KOPT-K1 (cell line): ENCODE measurements at regions not wholly inside any gene's neighbourhood (a gene's known extent, or its start where the extent isn't known, plus 50 kb on each side); places are given as distances from the start of the nearest gene placed in this dataset.
"Not testable (repeated sequence)": the region's sequence is repeated elsewhere in the genome, so short reads cannot be mapped to it uniquely, and the experiment has no call there.

ENCODE experiments used
- H3K27ac ChIP-seq: fragments of 200-600 bp; sonication (generic); 2 replicates; pipeline ENCODE4 v1.5.1; 2016; ENCODE audit warnings: antibody characterized with exemption, mild to moderate bottlenecking, low read depth, low read length; ENCODE audit not compliant: poor library complexity, severe bottlenecking
- H3K36me3 ChIP-seq: fragments of 200-600 bp; sonication (generic); 2 replicates; pipeline ENCODE4 v1.5.1; 2017; ENCODE audit warnings: antibody characterized with exemption, mild to moderate bottlenecking, low read length, moderate library complexity; ENCODE audit not compliant: insufficient read depth
- H3K9me3 ChIP-seq: fragments of 200-600 bp; sonication (generic); 2 replicates; pipeline ENCODE4 v1.5.1; 2017; ENCODE audit warnings: antibody characterized with exemption, low read length, mild to moderate bottlenecking; ENCODE audit not compliant: insufficient read depth, poor library complexity, severe bottlenecking

DNA sequence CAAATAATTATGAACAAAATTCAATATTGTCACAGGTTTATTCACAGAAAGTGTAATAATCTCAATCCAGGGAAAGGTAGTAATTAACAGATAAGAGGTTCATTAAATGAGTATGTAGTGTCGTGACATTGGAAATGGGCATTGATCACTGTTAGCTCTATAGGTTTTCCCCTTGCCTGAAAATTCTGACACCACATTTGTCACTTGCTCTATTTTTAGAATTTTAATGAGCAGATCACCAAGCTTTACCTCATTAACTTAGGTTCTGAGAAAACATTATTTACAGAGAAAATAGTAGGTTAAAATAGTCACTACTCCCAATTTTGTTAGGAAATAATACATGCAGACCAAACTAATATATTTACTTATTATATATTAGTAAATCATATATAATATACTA, 344.0 kb downstream of the DSC3 start:
- H3K27ac ChIP-seq: no peak overlapping the region
- no peaks in the 10 kb centered on the region for H3K9me3 ChIP-seq
- no peaks in the 10 kb centered on the region for H3K36me3 ChIP-seq

DNA sequence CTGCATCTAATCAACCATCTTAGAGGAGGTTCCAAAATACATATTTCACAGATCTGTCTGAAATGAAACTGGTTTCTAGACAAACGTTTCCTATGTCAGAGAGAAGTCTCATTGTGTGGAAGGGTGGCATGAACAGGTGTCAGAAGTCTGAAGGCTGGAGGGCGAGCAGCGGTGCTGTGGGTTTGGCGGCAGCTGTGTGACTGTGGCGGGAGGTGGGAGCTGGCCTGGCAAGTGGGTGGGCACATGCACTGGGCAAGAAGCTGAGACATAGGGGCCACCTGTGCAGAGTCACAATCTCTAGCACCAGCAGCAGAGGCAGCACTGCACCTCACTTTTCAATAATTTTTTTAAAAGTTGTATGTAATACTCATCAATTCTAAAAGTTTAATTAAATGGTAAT, 346.3 kb downstream of the DSC3 start:
- Histone ChIP-seq H3K27ac (no peak overlapping the region), H3K36me3 (no peaks in the 10 kb centered on the region), H3K9me3 (no peaks in the 10 kb centered on the region)

DNA sequence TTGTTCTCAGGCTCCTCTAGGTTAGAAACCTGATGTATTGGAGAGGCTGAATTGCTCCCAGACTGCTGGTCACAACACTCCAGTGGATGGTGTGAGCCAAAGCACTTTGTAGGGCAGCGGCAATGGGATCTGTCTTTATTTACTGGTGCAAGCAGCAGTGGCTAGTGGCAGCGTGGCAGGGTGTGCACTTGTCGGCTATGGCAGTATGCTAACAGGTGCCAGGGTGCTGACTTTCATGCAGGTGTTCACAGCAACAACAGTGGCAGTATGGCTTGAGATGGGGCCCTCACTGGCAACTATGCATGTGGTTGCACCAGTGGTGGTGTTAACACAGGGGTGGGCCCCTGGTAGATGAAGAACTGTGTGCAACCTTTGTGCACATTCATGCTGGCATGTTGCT, 347.8 kb downstream of the DSC3 start:
- Histone ChIP-seq H3K27ac (no peak overlapping the region), H3K36me3 (no peaks in the 10 kb centered on the region)

DNA sequence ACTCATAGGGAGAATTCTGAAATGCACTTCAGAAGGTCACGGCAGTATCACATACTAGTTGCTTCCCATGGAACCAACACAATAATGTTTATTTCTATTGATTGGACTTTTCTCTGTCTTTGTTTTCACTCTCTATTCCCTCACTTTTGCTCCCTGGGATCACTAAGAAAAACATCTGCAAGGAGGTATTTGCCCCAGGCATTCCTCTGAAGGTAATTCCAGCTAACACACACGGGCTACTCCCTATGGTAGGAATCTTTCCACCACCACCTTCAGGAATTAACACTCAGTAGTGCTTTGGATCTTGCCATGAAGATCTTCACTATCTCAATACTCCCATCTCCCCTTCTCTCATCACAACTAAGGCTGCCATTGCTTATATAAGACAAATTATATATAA, 353.3 kb downstream of the DSC3 start:
- Histone ChIP-seq H3K9me3 (no peaks in the 10 kb centered on the region), H3K27ac (no peak overlapping the region), H3K36me3 (no peaks in the 10 kb centered on the region)

More for the DNA sequence above, 347.8 kb downstream of the DSC3 start:
- no peaks in the 10 kb centered on the region for H3K9me3 ChIP-seq

DNA sequence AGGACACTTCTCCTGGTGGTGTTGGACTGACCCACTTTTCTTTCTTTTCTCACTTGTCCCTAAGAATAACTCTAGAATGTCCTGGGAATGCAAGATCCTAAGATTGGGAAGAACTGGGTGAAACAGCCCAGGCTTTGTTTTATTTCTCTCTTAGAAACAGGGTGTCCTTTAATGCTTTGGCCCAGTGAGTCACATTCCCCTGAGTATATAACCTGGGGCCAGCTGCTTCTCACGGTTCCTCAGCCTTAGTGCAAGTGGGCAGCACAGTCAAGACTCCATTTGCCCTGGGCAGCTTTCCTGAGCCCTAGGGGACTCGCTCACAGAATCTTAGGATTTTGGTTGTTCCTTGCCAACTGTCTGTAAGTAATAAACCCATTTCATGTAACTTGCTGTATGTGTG, 355.0 kb downstream of the DSC3 start:
- no peaks in the 10 kb centered on the region for H3K36me3 ChIP-seq
- no peak overlapping the region for H3K27ac ChIP-seq
- no peaks in the 10 kb centered on the region for H3K9me3 ChIP-seq

DNA sequence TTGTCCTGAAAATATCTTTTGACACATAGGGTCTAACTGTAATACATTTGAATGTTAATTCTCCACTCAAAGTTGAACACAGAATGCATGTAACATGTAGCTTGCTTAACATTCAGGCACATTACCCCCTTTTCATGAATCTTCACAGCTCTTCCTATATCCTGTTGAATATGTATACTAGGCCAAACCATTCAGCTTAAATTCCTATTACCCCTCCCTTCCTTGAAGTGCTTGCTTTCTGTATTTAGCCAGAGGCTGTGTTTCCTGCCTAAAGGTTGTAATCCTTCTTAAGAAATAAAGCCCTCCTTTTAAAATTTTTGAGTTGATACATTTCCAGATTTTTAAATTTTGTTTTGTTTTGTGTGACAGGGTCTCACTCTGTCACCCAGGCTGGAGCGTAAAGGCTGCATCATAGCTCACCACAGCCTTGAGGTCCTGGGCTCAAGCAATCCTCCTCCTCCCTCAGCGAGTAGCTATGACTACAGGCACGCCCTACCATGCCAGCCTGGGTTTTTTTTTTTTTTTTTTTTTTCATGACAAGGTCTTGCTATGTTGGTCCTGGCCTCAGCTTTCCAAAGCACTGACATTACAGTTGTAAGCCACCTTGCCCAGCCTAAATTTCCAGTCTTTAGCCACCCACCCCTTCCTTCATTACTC, 357.6 kb downstream of the DSC3 start:
- H3K36me3 ChIP-seq: no peaks in the 10 kb centered on the region
- no peak overlapping the region for H3K27ac ChIP-seq
- H3K9me3 ChIP-seq: no peaks in the 10 kb centered on the region

DNA sequence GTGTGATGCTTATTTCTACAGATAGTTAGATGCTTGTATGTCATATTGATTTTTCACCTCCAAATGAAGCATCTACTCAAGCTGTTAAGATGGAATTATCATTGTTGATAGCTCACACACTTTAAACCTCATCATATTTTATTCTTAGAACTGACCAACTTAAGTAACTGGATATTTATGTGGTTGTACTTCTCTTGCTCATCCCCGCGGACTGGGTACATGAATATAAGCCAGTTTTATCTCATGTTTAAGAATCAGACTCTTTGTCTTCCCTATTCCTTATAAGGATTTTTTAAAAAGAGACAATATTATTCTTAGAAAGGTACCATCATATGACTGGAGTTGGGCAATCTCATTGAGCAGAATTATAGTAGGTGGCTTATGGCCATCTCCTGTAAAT, 358.7 kb downstream of the DSC3 start:
- Histone ChIP-seq H3K36me3 (no peaks in the 10 kb centered on the region), H3K27ac (no peak overlapping the region), H3K9me3 (no peaks in the 10 kb centered on the region)

DNA sequence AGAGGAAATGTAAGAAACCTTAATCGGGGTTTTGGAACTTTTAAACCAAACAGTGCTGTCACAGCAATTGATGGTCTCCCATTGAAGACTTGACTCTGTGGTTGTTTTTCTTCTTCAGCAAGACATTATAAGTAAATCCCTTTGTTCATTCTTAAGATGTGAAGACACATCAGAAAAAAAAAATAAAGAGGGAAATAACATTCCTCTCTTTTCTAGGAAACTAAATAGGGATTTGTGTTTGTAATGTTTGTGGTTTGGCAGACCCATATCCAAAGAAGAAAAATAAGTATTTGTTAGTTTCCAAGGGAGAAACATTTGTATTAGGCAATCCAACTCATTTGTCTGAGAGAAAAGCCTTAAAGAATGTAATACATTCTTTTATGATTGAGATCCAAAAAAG, 359.9 kb downstream of the DSC3 start:
- Histone ChIP-seq H3K27ac (no peak overlapping the region), H3K9me3 (no peaks in the 10 kb centered on the region), H3K36me3 (no peaks in the 10 kb centered on the region)

DNA sequence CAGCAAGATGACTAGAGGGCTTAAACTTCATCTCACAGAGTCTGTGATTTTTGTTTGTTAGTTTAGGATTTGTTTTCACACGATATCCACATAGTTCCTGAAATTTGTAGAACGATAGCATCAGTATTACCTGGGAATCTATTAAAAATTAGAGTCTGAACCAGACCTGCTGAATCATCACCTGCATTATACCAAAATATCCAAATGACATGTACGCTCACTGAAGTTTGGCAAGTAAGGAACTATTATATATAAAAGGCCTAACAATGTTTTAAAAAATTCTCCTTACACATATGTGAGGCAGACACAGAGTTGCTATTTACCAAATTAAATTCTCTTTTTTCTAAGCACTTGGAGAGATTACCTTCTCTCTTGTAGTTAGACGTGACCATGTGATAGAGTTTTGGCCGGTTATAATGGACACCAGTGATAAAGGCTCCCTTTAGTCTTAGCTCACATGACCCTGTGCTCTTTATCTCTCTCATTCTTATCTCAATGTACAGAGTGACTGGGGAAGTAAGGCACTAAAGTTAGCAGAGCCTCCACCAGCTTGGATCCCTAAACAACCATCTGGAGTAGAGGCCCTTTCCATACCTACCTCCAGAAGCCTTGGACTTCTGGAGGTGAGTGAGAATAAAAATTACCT, 363.1 kb downstream of the DSC3 start:
- no peak overlapping the region for H3K27ac ChIP-seq
- H3K36me3 ChIP-seq: no peaks in the 10 kb centered on the region
- H3K9me3 ChIP-seq: no peaks in the 10 kb centered on the region

DNA sequence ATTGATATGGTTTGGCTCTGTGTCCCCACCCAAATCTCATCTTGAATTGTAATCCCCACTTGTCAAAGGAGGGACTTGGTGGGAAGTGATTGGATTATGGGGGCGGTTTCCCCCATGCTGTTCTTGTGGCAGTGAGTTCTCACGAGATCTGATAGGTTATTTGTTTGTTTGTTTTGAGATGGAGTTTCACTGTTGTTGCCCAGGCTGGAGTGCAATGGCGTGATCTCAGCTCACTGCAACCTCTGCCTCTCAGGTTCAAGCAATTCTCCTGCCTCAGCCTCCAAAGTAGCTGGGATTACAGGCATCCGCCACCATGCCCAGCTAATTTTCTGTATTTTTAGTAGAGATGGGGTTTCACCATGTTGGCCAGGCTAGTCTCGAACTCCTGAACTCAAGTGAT, 364.7 kb downstream of the DSC3 start:
- H3K36me3 ChIP-seq, H3K27ac ChIP-seq, H3K9me3 ChIP-seq: not testable (repeated sequence)

DNA sequence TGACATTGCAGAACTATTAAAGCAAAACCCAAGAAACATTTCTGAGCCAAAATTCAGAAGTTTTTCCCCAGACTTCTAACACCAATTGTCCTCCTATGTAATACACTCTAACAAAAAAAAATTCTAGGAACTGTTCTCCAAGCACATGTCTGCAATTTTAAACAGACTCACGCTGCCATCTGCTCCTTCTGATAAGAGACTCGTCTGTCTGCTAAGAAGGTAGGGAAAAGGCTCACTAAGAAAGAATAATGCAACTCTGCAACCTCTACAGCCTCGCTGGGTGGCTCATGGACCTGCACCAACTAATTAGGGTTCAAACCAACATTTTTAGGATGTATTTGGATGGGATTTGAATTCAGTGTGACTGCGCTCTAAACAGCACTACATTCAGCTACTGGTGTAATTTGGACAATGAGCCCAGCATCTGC, 366.5 kb downstream of the DSC3 start:
- Histone ChIP-seq H3K9me3 (no peaks in the 10 kb centered on the region), H3K36me3 (no peaks in the 10 kb centered on the region), H3K27ac (no peak overlapping the region)

DNA sequence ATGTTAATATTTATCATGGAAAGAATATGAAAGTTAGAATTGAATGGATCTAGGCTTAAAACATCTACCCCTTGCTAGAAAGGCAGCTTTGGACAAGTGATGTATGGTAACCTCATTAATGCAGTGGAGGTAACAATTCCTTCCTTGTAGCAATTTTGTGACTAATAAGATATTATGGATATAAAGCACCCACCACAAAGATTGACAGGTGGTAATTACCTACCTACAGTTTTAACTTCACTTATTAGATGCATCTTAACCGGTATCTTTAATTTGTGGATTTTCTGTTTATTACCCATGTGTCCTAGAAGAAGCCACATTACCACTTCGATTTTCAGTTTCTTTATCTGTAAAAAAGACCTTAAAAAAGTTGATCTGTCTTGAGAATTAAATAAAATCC, 367.0 kb downstream of the DSC3 start:
- Histone ChIP-seq H3K27ac (no peak overlapping the region), H3K36me3 (no peaks in the 10 kb centered on the region), H3K9me3 (no peaks in the 10 kb centered on the region)

DNA sequence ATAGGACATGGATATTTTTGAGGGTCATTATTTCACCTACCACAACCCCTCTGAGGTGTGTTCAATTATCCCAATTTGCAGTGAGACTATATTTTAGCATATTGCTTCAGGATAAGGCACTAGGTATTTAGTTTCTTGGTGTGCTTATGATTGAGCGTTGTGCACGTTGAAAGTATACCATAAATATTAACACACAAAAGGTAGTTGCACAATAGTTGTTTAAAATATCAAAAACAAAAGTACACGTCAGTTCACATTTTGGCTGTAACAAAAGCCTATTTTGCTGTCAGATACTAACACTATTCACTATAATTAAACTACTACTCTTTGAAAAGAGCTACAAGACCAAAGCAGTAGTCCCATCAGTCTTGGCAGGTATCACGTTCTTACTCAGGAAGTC, 367.5 kb downstream of the DSC3 start:
- Histone ChIP-seq H3K27ac (no peak overlapping the region), H3K9me3 (no peaks in the 10 kb centered on the region), H3K36me3 (no peaks in the 10 kb centered on the region)

DNA sequence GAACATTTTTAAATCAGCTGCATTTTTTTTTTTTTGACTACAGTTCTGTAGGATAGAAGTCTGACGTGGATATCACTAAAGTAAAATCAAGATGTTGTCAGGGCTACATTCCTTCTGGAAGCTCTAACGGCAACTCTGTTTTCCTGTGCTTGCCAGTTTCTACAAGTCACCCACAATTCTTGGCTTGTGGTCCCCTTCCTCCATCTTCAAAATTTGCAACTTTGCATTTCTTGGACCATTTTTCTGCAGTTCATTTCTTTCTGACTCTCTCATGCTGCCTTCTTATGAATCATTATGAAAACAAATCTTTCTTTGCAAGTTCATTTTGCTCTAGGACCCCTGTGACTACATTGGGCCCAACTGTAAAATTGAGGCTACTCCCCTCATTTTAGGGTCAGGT, 367.9 kb downstream of the DSC3 start:
- Histone ChIP-seq H3K9me3 (no peaks in the 10 kb centered on the region), H3K27ac (no peak overlapping the region), H3K36me3 (no peaks in the 10 kb centered on the region)

DNA sequence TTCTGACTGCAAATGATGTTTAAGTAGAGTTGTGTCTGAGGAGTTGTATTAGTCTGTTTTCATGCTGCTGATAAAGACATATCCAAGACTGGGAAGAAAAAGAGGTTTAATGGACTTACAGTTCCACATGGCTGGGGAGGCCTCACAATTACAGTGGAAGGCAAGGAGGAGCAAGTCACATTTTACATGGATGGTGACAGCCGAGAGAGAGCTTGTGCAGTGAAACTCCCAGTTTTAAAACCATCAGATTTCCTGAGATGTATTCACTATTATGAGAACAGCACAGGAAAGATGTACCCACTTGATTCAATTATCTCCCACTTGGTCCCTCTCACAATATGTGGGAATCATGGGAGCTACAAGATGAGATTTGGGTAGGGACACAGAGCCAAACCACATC, 370.1 kb downstream of the DSC3 start:
- H3K36me3 ChIP-seq, H3K9me3 ChIP-seq: not testable (repeated sequence)

DNA sequence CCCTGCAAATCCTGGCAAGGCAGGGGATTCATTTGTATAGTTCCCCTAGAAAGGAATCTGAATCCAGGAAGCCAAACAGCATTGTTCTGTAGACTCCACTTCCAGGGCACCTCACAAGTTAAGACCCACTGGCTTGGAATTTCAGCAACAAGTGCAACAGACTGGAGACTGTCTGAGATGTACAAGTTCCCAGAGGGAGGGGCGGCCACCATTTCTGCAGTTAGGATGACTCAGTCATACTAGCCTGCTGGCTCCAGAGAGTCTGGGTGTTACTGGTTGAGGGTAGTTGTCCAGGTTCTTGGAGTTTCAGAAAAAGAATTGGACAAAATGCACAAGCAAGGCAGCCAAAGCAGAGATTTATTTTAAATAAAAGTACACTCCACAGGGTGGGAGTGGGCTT, 384.2 kb downstream of the DSC3 start:
- Histone ChIP-seq H3K27ac (no peak overlapping the region), H3K9me3 (no peaks in the 10 kb centered on the region), H3K36me3 (no peaks in the 10 kb centered on the region)

More for the DNA sequence above, 370.1 kb downstream of the DSC3 start:
- H3K27ac ChIP-seq: not testable (repeated sequence)
